Liver (tissue), 8 donors: ENCODE measurements at regions not wholly inside any gene's neighbourhood (a gene's known extent, or its start where the extent isn't known, plus 50 kb on each side); places are given as distances from the start of the nearest gene placed in this dataset.

Source experiments
- DNase-seq: peaks from one replicate; pipeline ENCODE4 v3.0.0-alpha.2; 2017; ENCODE audit warnings: low spot score
- H3K27ac ChIP-seq, 2 donors: one replicate each; pipeline ENCODE4 v1.7.0; 2013; ENCODE audit warnings: inconsistent platforms in 2 of 2, low read length in 2 of 2, control low read depth in 1 of 2, low read depth in 1 of 2, mild to moderate bottlenecking in 1 of 2
- H3K27me3 ChIP-seq, 4 donors: one replicate each; pipeline versions ENCODE4 v1.6.1 to v1.7.0; 2013; ENCODE audit warnings: low read length in 3 of 4, inconsistent platforms in 1 of 4, mild to moderate bottlenecking in 1 of 4, moderate library complexity in 1 of 4; ENCODE audit not compliant: control insufficient read depth in 4 of 4, insufficient read depth in 4 of 4
- H3K36me3 ChIP-seq, 4 donors: one replicate each; pipeline versions ENCODE4 v1.6.1 to v1.7.0; 2013; ENCODE audit warnings: low read length in 3 of 4, mild to moderate bottlenecking in 3 of 4, low read depth in 1 of 4, moderate library complexity in 1 of 4; ENCODE audit not compliant: control insufficient read depth in 4 of 4, insufficient read depth in 3 of 4
- H3K4me1 ChIP-seq, 4 donors: one replicate each; pipeline versions ENCODE4 v1.6.1 to v1.7.0; 2013; ENCODE audit warnings: low read length in 3 of 4, mild to moderate bottlenecking in 3 of 4, moderate library complexity in 1 of 4; ENCODE audit not compliant: control insufficient read depth in 4 of 4, insufficient read depth in 4 of 4
- H3K4me3 ChIP-seq, 3 donors: one replicate each; pipeline versions ENCODE4 v1.6.1 to v1.7.0; 2013; ENCODE audit warnings: low read length in 3 of 3, control low read depth in 1 of 3, low read depth in 1 of 3, mild to moderate bottlenecking in 1 of 3
- H3K9ac ChIP-seq, 2 donors: one replicate each; pipeline ENCODE4 v1.7.0; 2013; ENCODE audit warnings: low read length in 2 of 2, mild to moderate bottlenecking in 2 of 2, moderate library complexity in 2 of 2, control low read depth in 1 of 2, low read depth in 1 of 2
- H3K9me3 ChIP-seq, 4 donors: one replicate each; pipeline versions ENCODE4 v1.6.1 to v1.7.0; 2013; ENCODE audit warnings: low read length in 3 of 4; ENCODE audit not compliant: control insufficient read depth in 4 of 4
- EGR1 ChIP-seq, 2 donors: IDR thresholded peaks; 2 replicates each; pipeline ENCODE4 v1.6.1; 2016 to 2018; ENCODE audit warnings: antibody characterized with exemption in 2 of 2, low read depth in 2 of 2
- FOXA1 ChIP-seq: IDR thresholded peaks from 2 replicates; pipeline ENCODE4 v1.6.1; 2016; ENCODE audit warnings: antibody characterized with exemption
- FOXA2 ChIP-seq: IDR thresholded peaks from 2 replicates; pipeline ENCODE4 v1.6.1; 2016; ENCODE audit warnings: antibody characterized with exemption
- RAD21 ChIP-seq, 2 donors: IDR thresholded peaks; 2 replicates each; pipeline ENCODE4 v1.6.1; 2016; ENCODE audit warnings: antibody characterized with exemption in 2 of 2, mild to moderate bottlenecking in 2 of 2
- RXRA ChIP-seq, 2 donors: IDR thresholded peaks; 2 replicates each; pipeline ENCODE4 v1.6.1; 2017 to 2018; ENCODE audit warnings: antibody characterized with exemption in 2 of 2, mild to moderate bottlenecking in 1 of 2
- SP1 ChIP-seq: IDR thresholded peaks from 2 replicates; pipeline ENCODE4 v1.6.1; 2018; ENCODE audit warnings: antibody characterized with exemption, mild to moderate bottlenecking
- YY1 ChIP-seq: IDR thresholded peaks from 2 replicates; pipeline ENCODE4 v1.6.1; 2016; ENCODE audit warnings: antibody characterized with exemption, mild to moderate bottlenecking
- WGBS: extraction: QIAGEN DNeasy Blood & Tissue Kit; methylation state at CpG from one replicate; pipeline ENCODE4 v1.1.7; 2013; 5-methylcytosine and 5-hydroxymethylcytosine counted together
- TF ChIP-seq, protein P1 (sequence below): IDR thresholded peaks from 2 replicates; pipeline ENCODE4 v1.6.1; 2016; ENCODE audit warnings: antibody characterized with exemption
- TF ChIP-seq, protein P2 (sequence below): fragments of 150-350 bp; IDR thresholded peaks from 2 replicates; pipeline ENCODE4 v1.5.1; 2017; ENCODE audit warnings: improper control_type of control experiment, low read depth, low read length; ENCODE audit not compliant: missing input control
- TF ChIP-seq, protein P3 (sequence below): IDR thresholded peaks from 2 replicates; pipeline ENCODE4 v1.6.1; 2016; ENCODE audit warnings: antibody characterized with exemption, mild to moderate bottlenecking
- TF ChIP-seq, protein P4 (sequence below): IDR thresholded peaks from 2 replicates; pipeline ENCODE4 v1.6.1; 2016; ENCODE audit warnings: antibody characterized with exemption
- TF ChIP-seq, protein P5 (sequence below): IDR thresholded peaks from 2 replicates; pipeline ENCODE4 v1.6.1; 2016; ENCODE audit warnings: antibody characterized with exemption
- donor health status: healthy.
- donor health status: healthy.
- donor health status: healthy.
- donor health status: healthy.
- donor health status: healthy.

DNA sequence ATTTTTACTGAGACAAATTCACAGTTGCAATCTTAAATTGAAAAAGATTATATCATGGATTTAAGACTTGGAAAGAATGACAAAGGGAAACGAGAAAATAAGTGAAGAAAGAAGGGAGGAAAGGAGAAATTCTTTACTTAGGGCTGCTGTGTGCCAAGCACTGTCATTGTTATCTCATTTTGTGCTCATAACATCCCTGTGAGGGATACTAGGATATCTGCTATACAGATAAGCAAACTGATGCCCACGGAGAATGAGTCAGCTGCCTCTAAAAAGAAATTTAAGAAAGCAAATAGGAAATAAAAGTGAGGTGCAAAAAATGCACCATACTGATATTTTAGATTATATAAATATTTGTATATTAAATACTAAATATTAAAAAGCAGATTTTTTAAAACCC is 183.6 kb upstream of the NR5A2 start:
- no peak overlapping the region for H3K27ac ChIP-seq
- 44% methylated on average over 2 of the region's 2 CpGs for WGBS
- TF ChIP-seq, protein P1, sequence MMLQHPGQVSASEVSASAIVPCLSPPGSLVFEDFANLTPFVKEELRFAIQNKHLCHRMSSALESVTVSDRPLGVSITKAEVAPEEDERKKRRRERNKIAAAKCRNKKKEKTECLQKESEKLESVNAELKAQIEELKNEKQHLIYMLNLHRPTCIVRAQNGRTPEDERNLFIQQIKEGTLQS = no peak
- no peak for TF ChIP-seq RXRA (IDR thresholded peaks at IDR 0.05)
- TF ChIP-seq, protein P2, sequence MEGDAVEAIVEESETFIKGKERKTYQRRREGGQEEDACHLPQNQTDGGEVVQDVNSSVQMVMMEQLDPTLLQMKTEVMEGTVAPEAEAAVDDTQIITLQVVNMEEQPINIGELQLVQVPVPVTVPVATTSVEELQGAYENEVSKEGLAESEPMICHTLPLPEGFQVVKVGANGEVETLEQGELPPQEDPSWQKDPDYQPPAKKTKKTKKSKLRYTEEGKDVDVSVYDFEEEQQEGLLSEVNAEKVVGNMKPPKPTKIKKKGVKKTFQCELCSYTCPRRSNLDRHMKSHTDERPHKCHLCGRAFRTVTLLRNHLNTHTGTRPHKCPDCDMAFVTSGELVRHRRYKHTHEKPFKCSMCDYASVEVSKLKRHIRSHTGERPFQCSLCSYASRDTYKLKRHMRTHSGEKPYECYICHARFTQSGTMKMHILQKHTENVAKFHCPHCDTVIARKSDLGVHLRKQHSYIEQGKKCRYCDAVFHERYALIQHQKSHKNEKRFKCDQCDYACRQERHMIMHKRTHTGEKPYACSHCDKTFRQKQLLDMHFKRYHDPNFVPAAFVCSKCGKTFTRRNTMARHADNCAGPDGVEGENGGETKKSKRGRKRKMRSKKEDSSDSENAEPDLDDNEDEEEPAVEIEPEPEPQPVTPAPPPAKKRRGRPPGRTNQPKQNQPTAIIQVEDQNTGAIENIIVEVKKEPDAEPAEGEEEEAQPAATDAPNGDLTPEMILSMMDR = no peak

DNA sequence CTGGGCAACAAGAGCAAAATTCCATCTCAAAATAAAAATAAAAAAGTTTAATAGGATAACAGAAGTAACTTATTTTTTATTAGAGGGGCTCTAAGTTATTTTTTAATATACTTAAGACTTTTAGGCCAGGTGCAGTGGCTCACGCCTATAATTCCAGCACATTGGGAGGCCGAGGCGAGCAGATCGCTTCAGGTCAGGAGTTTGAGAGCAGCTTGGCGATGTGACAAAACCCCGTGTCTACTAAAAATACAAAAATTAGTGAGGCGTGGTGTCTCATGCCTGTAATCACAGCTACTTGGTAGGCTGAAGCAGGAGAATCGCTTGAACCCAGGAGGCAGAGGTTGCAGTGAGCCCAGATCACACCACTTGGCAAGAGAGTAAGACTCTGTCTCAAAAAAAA is 180.5 kb upstream of the NR5A2 start:
- Histone ChIP-seq H3K9me3 (no peaks in the 10 kb centered on the region), H3K9ac (no peak overlapping the region), H3K36me3 (no peaks in the 10 kb centered on the region), H3K4me3 (no peak overlapping the region), H3K27me3 (no peaks in the 10 kb centered on the region), H3K4me1 (no peaks in the 10 kb centered on the region), H3K27ac (no peak overlapping the region)
- DNase-seq = no peak
- WGBS = 96% methylated on average over 8 of the region's 8 CpGs
- TF ChIP-seq, protein P1 = no peak
- TF ChIP-seq, protein P3, sequence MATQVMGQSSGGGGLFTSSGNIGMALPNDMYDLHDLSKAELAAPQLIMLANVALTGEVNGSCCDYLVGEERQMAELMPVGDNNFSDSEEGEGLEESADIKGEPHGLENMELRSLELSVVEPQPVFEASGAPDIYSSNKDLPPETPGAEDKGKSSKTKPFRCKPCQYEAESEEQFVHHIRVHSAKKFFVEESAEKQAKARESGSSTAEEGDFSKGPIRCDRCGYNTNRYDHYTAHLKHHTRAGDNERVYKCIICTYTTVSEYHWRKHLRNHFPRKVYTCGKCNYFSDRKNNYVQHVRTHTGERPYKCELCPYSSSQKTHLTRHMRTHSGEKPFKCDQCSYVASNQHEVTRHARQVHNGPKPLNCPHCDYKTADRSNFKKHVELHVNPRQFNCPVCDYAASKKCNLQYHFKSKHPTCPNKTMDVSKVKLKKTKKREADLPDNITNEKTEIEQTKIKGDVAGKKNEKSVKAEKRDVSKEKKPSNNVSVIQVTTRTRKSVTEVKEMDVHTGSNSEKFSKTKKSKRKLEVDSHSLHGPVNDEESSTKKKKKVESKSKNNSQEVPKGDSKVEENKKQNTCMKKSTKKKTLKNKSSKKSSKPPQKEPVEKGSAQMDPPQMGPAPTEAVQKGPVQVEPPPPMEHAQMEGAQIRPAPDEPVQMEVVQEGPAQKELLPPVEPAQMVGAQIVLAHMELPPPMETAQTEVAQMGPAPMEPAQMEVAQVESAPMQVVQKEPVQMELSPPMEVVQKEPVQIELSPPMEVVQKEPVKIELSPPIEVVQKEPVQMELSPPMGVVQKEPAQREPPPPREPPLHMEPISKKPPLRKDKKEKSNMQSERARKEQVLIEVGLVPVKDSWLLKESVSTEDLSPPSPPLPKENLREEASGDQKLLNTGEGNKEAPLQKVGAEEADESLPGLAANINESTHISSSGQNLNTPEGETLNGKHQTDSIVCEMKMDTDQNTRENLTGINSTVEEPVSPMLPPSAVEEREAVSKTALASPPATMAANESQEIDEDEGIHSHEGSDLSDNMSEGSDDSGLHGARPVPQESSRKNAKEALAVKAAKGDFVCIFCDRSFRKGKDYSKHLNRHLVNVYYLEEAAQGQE = no peak
- TF ChIP-seq FOXA2 (no peak), RAD21 (IDR thresholded peaks at IDR 0.05) (no peak), SP1 (no peak), FOXA1 (no peak), EGR1 (IDR thresholded peaks at IDR 0.05; ENCODE audit: low read depth in 2 of 2) (no peak), YY1 (no peak)
- TF ChIP-seq, protein P4, sequence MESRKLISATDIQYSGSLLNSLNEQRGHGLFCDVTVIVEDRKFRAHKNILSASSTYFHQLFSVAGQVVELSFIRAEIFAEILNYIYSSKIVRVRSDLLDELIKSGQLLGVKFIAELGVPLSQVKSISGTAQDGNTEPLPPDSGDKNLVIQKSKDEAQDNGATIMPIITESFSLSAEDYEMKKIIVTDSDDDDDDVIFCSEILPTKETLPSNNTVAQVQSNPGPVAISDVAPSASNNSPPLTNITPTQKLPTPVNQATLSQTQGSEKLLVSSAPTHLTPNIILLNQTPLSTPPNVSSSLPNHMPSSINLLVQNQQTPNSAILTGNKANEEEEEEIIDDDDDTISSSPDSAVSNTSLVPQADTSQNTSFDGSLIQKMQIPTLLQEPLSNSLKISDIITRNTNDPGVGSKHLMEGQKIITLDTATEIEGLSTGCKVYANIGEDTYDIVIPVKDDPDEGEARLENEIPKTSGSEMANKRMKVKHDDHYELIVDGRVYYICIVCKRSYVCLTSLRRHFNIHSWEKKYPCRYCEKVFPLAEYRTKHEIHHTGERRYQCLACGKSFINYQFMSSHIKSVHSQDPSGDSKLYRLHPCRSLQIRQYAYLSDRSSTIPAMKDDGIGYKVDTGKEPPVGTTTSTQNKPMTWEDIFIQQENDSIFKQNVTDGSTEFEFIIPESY = no peak
- TF ChIP-seq, protein P5, sequence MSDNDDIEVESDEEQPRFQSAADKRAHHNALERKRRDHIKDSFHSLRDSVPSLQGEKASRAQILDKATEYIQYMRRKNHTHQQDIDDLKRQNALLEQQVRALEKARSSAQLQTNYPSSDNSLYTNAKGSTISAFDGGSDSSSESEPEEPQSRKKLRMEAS = no peak

More for the DNA sequence above, 183.6 kb upstream of the NR5A2 start:
- no peak for DNase-seq
- Histone ChIP-seq H3K4me1 (no peaks in the 10 kb centered on the region), H3K9ac (no peak overlapping the region), H3K4me3 (no peak overlapping the region), H3K27me3 (no peaks in the 10 kb centered on the region), H3K9me3 (no peaks in the 10 kb centered on the region), H3K36me3 (no peaks in the 10 kb centered on the region)
